SK-N-SH (cell line): ENCODE measurements at regions not wholly inside any gene's neighbourhood (a gene's known extent, or its start where the extent isn't known, plus 50 kb on each side); places are given as distances from the start of the nearest gene placed in this dataset.

Experiments used
- CTCF ChIA-PET: fragments of 300-600, 350-600 bp; formaldehyde crosslinking; extraction: SDS; loops from one replicate; lab custom pipeline; 2021; lab: Yijun Ruan, JAX
- POLR2A ChIA-PET: fragments of 350-600 bp; sonication (Branson Sonifier 250); formaldehyde crosslinking; extraction: SDS; loops from one replicate; lab custom pipeline; 2020; ENCODE audit warnings: antibody characterized with exemption, inconsistent platforms; lab: Yijun Ruan, JAX
- DNase-seq: peaks from one replicate; pipeline ENCODE4 v3.0.0; 2012
- H2AFZ ChIP-seq: fragments of 200-600 bp; sonication (generic); 2 replicates; pipeline ENCODE4 v1.8.1; 2016; ENCODE audit warnings: antibody characterized with exemption, mild to moderate bottlenecking, low read depth
- H3F3A ChIP-seq: fragments of 200-600 bp; sonication (generic); replicated peaks from 2 replicates; pipeline ENCODE3; 2016; ENCODE audit warnings: antibody characterized with exemption, mild to moderate bottlenecking; ENCODE audit not compliant: insufficient read depth
- H3K27ac ChIP-seq, 2 experiments: fragments of 200-500 bp in 1 of 2; fragments of 200-600 bp in 1 of 2; sonication (Bioruptor generic) in 1 of 2; sonication (generic), shearing (Covaris generic) in 1 of 2; 2 replicates each; pipeline versions ENCODE4 v1.5.1 to v1.6.1; 2014 to 2016; ENCODE audit warnings: low read depth in 2 of 2, inconsistent platforms in 1 of 2, low read length in 1 of 2, mild to moderate bottlenecking in 1 of 2, mixed read lengths in 1 of 2
- H3K27me3 ChIP-seq: fragments of 200-600 bp; sonication (generic), shearing (Covaris generic); 2 replicates; pipeline ENCODE4 v1.6.1; 2016; ENCODE audit warnings: mixed run types; ENCODE audit not compliant: insufficient read depth
- H3K36me3 ChIP-seq, 2 experiments: fragments of 200-500 bp in 1 of 2; fragments of 200-600 bp in 1 of 2; sonication (Bioruptor generic) in 1 of 2; sonication (generic) in 1 of 2; replicated peaks in 1 of 2; 2 replicates each; pipeline versions ENCODE3 to v1.5.1; 2014 to 2016; ENCODE audit warnings: low read length in 1 of 2, mild to moderate bottlenecking in 1 of 2; ENCODE audit not compliant: insufficient read depth in 2 of 2, control insufficient read depth in 1 of 2
- H3K4me1 ChIP-seq, 2 experiments: fragments of 200-500 bp in 1 of 2; fragments of 200-600 bp in 1 of 2; sonication (Bioruptor generic) in 1 of 2; sonication (generic), shearing (Covaris generic) in 1 of 2; 2 replicates each; pipeline versions ENCODE4 v1.5.1 to v1.6.1; 2014 to 2016; ENCODE audit warnings: low read depth in 1 of 2, low read length in 1 of 2, mixed run types in 1 of 2; ENCODE audit not compliant: insufficient read depth in 2 of 2, control insufficient read depth in 1 of 2
- H3K4me2 ChIP-seq: fragments of 200-600 bp; sonication (generic), shearing (Covaris generic); 2 replicates; pipeline ENCODE4 v1.6.1; 2017; ENCODE audit warnings: mixed run types
- H3K4me3 ChIP-seq, 2 experiments: fragments of 200-500 bp in 1 of 2; fragments of 200-600 bp in 1 of 2; sonication (Bioruptor generic) in 1 of 2; sonication (generic), shearing (Covaris generic) in 1 of 2; 2 replicates each; pipeline versions ENCODE4 v1.5.1 to v1.8.1; 2014 to 2016; ENCODE audit warnings: low read depth in 2 of 2, inconsistent platforms in 1 of 2, low read length in 1 of 2, mild to moderate bottlenecking in 1 of 2, mixed read lengths in 1 of 2, moderate library complexity in 1 of 2
- H3K79me2 ChIP-seq: fragments of 200-600 bp; sonication (generic); 2 replicates; pipeline ENCODE4 v1.8.1; 2017; ENCODE audit warnings: mild to moderate bottlenecking; ENCODE audit not compliant: insufficient read depth
- H3K9ac ChIP-seq: fragments of 200-600 bp; sonication (generic); 2 replicates; pipeline ENCODE4 v1.6.1; 2017; ENCODE audit warnings: mixed run types
- H3K9me2 ChIP-seq: fragments of 200-600 bp; sonication (generic); 2 replicates; pipeline ENCODE4 v1.6.1; 2017; ENCODE audit warnings: mixed run types
- H3K9me3 ChIP-seq: fragments of 200-600 bp; sonication (generic); 2 replicates; pipeline ENCODE4 v1.6.1; 2017; ENCODE audit warnings: mixed run types, mild to moderate bottlenecking, moderate library complexity
- H4K20me1 ChIP-seq: fragments of 200-600 bp; sonication (generic); 2 replicates; pipeline ENCODE4 v1.6.1; 2017; ENCODE audit warnings: mild to moderate bottlenecking, mixed run types; ENCODE audit not compliant: insufficient read depth
- CHD2 ChIP-seq: fragments of 150-350 bp; IDR thresholded peaks from 2 replicates; pipeline ENCODE4 v1.6.1; 2018; ENCODE audit warnings: low read length; ENCODE audit not compliant: partially characterized antibody
- CTCF ChIP-seq: fragments of 200-600 bp; sonication (generic); IDR thresholded peaks from 2 replicates; pipeline ENCODE4 v1.6.1; 2017; ENCODE audit warnings: antibody characterized with exemption, mild to moderate bottlenecking, moderate library complexity
- EP300 ChIP-seq, 2 experiments: IDR thresholded peaks; 2 replicates each; pipeline versions ENCODE4 v1.4.0 to v1.6.1; 2012; ENCODE audit warnings: borderline replicate concordance in 1 of 2, low read depth in 1 of 2, low read length in 1 of 2
- FOSL2 ChIP-seq: IDR thresholded peaks from 2 replicates; pipeline ENCODE4 v1.4.0; 2012; ENCODE audit warnings: low read depth, mild to moderate bottlenecking, moderate library complexity, borderline replicate concordance
- FOXM1 ChIP-seq: IDR thresholded peaks from 2 replicates; pipeline ENCODE4 v1.4.0; 2012; ENCODE audit warnings: low read depth, mild to moderate bottlenecking
- GABPA ChIP-seq: IDR thresholded peaks from 2 replicates; pipeline ENCODE4 v1.4.0; 2012; ENCODE audit warnings: low read depth, mild to moderate bottlenecking
- GATA2 ChIP-seq: sonication (generic); formaldehyde crosslinking; IDR thresholded peaks from 2 replicates; pipeline ENCODE4 v1.5.0; 2020; ENCODE audit warnings: mild to moderate bottlenecking, missing genetic modification reagents
- IRF3 ChIP-seq: fragments of 150-350 bp; IDR thresholded peaks from 2 replicates; pipeline ENCODE4 v1.6.1; 2016; ENCODE audit warnings: mild to moderate bottlenecking, low read depth, low read length
- MEF2A ChIP-seq: IDR thresholded peaks from 2 replicates; pipeline ENCODE4 v1.4.0; 2012; ENCODE audit warnings: low read depth, borderline replicate concordance
- NFIC ChIP-seq: IDR thresholded peaks from 2 replicates; pipeline ENCODE4 v1.4.0; 2012; ENCODE audit warnings: borderline replicate concordance
- NRF1 ChIP-seq: IDR thresholded peaks from 2 replicates; pipeline ENCODE4 v1.6.1; 2012; ENCODE audit warnings: low read depth, mild to moderate bottlenecking, low read length
- POLR2AphosphoS5 ChIP-seq: IDR thresholded peaks from 2 replicates; pipeline ENCODE4 v1.6.1; 2012; ENCODE audit warnings: low read depth, low read length
- RAD21 ChIP-seq: IDR thresholded peaks from 2 replicates; pipeline ENCODE4 v1.6.1; 2012; ENCODE audit warnings: mild to moderate bottlenecking, low read length
- REST ChIP-seq: IDR thresholded peaks from 2 replicates; pipeline ENCODE4 v1.6.1; 2012; ENCODE audit warnings: mild to moderate bottlenecking, low read depth, low read length, moderate library complexity
- SMC3 ChIP-seq: IDR thresholded peaks from 2 replicates; pipeline ENCODE4 v1.6.1; 2012; ENCODE audit warnings: low read depth, low read length, improper control_type of control experiment
- USF1 ChIP-seq: IDR thresholded peaks from 2 replicates; pipeline ENCODE4 v1.4.0; 2012; ENCODE audit warnings: low read depth, borderline replicate concordance
- YY1 ChIP-seq: IDR thresholded peaks from 2 replicates; pipeline ENCODE4 v1.4.0; 2012; ENCODE audit warnings: low read depth, mild to moderate bottlenecking
- WGBS: methylation state at CpG from one replicate; pipeline ENCODE4 v1.1.6; 2017; ENCODE audit warnings: low lambda C conversion rate; 5-methylcytosine and 5-hydroxymethylcytosine counted together

GRCh38 chr4:24422644-24423043 is 161.7 kb downstream of the DHX15 start:
- ChIA-PET CTCF (interaction anchor here (0.8 kb wide), 1 partner anchor 741 kb away, joined by 3 read pairs; no protein-coding TSS in a partner anchor), POLR2A (interaction anchor here (0.6 kb wide), 1 partner anchor 1314 kb away, joined by 3 read pairs; no protein-coding TSS in a partner anchor)
- 5% methylated on average over 2 of the region's 2 CpGs for WGBS

GRCh38 chr4:24419181-24420034 is 164.9 kb downstream of the DHX15 start:
- H3F3A ChIP-seq = no peaks in the 10 kb centered on the region
- 8% methylated on average over 8 of the region's 8 CpGs for WGBS
- H2AFZ ChIP-seq = no peak overlapping the region
- DNase-seq = peak; percentile 63
- no peaks in the 10 kb centered on the region for H3K36me3 ChIP-seq
- no peaks in the 10 kb centered on the region for H3K9me3 ChIP-seq
- H3K4me1 ChIP-seq = no peaks in the 10 kb centered on the region
- ChIA-PET POLR2A (no interaction called here), CTCF (interaction anchor here (0.6 to 2.8 kb wide), 21 partner anchors 9 to 1522 kb away, joined by 3 to 12 read pairs (median 4); no protein-coding TSS in a partner anchor)
- peaks cover 10% of the 10 kb centered on the region; the same call in 1 of the 2 replicates for H3K27me3 ChIP-seq
- peak overlapping the region in 1 of 2 experiments; percentile 35; a peak in 1 of 4 replicates for H3K4me3 ChIP-seq
- no peak overlapping the region for H3K27ac ChIP-seq
- no peaks in the 10 kb centered on the region for H3K79me2 ChIP-seq
- no peak overlapping the region for H3K9ac ChIP-seq
- no peak overlapping the region for H3K4me2 ChIP-seq
- no peaks in the 10 kb centered on the region for H3K9me2 ChIP-seq
- no peaks in the 10 kb centered on the region for H4K20me1 ChIP-seq
- TF ChIP-seq REST (no peak), RAD21 (peak; percentile 95), SMC3 (peak; percentile 84), CTCF (peak; percentile 96)

More at GRCh38 chr4:24422644-24423043, 161.7 kb downstream of the DHX15 start:
- Histone ChIP-seq H3K27ac (no peak overlapping the region), H3K9me2 (no peaks in the 10 kb centered on the region), H4K20me1 (no peaks in the 10 kb centered on the region), H3K4me3 (no peak overlapping the region), H2AFZ (no peak overlapping the region), H3K27me3 (peaks cover 16% of the 10 kb centered on the region), H3K36me3 (no peaks in the 10 kb centered on the region), H3K4me1 (no peaks in the 10 kb centered on the region), H3K9me3 (no peaks in the 10 kb centered on the region), H3K79me2 (no peaks in the 10 kb centered on the region), H3K4me2 (no peak overlapping the region), H3K9ac (no peak overlapping the region), H3F3A (no peaks in the 10 kb centered on the region)
- TF ChIP-seq NRF1 (no peak), GABPA (no peak), CHD2 (no peak), MEF2A (no peak), POLR2AphosphoS5 (no peak), SMC3 (no peak), EP300 (IDR thresholded peaks at IDR 0.05; ENCODE audit: borderline replicate concordance in 1 of 2, low read depth in 1 of 2, low read length in 1 of 2) (no peak), RAD21 (no peak), IRF3 (no peak), NFIC (no peak), GATA2 (no peak), YY1 (no peak), USF1 (no peak), FOSL2 (no peak), FOXM1 (no peak)
- no peak for DNase-seq
